ENCODE measurements at regions not wholly inside any gene's neighbourhood (a gene's known extent, or its start where the extent isn't known, plus 50 kb on each side); places are given as distances from the start of the nearest gene placed in this dataset.

DNA sequence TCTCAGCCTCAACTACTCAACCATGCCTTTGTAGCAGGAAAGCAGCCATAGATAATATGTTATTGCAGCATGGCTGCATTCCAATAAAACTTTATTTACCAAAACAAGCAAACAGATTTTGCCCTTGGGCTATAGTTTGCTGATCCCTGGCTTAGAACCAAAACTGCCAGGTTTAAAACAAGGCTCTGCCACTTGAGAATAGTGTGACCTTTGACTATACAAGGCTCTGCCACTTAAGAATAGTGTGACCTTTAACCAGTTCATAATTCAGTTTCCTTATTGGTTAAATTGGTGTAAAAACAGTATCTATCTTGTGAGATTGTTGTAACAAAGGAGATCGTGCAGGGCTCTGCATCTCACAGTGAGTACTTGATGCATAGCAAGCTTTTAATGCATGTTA lies 217.3 kb upstream of the MTNR1B start:
- TF ChIP-seq POLR2A (IDR thresholded peaks at IDR 0.05): no peak
- TF ChIP-seq, protein P1, sequence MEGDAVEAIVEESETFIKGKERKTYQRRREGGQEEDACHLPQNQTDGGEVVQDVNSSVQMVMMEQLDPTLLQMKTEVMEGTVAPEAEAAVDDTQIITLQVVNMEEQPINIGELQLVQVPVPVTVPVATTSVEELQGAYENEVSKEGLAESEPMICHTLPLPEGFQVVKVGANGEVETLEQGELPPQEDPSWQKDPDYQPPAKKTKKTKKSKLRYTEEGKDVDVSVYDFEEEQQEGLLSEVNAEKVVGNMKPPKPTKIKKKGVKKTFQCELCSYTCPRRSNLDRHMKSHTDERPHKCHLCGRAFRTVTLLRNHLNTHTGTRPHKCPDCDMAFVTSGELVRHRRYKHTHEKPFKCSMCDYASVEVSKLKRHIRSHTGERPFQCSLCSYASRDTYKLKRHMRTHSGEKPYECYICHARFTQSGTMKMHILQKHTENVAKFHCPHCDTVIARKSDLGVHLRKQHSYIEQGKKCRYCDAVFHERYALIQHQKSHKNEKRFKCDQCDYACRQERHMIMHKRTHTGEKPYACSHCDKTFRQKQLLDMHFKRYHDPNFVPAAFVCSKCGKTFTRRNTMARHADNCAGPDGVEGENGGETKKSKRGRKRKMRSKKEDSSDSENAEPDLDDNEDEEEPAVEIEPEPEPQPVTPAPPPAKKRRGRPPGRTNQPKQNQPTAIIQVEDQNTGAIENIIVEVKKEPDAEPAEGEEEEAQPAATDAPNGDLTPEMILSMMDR (IDR thresholded peaks at IDR 0.05): no peak
- no peaks in the 10 kb centered on the region for H3K36me3 ChIP-seq
- H3K27ac ChIP-seq: no peak overlapping the region
- no peak overlapping the region for H3K4me3 ChIP-seq
- H3K27me3 ChIP-seq: no peaks in the 10 kb centered on the region
- no peaks in the 10 kb centered on the region for H3K4me1 ChIP-seq
- no peak for DNase-seq
- H3K9me3 ChIP-seq: no peaks in the 10 kb centered on the region

DNA sequence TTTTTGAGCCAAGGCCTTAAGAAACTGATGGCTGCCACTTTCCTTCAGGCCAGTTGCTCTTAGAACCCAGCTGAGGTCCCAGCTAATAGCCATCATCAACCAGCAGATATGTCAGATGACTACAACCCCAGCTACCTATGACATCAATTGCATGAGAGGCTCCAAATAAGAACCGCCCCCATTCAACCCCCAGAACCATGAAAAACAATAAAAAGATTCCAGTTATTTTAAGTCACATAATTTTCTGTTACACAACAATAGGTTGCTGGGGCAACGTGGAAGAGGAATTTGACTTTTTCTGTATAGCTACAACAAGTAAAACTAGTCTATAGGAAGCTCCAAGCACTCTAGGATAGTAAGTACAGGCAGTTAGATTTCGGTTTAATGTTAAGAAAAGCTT lies 216.3 kb upstream of the MTNR1B start:
- Histone ChIP-seq H3K9me3 (no peaks in the 10 kb centered on the region), H3K27me3 (no peaks in the 10 kb centered on the region), H3K36me3 (no peaks in the 10 kb centered on the region), H3K4me1 (no peaks in the 10 kb centered on the region), H3K4me3 (no peak overlapping the region), H3K27ac (no peak overlapping the region)
- TF ChIP-seq POLR2A (IDR thresholded peaks at IDR 0.05): no peak
- TF ChIP-seq, protein P1 (IDR thresholded peaks at IDR 0.05): no peak
- DNase-seq: no peak

DNA sequence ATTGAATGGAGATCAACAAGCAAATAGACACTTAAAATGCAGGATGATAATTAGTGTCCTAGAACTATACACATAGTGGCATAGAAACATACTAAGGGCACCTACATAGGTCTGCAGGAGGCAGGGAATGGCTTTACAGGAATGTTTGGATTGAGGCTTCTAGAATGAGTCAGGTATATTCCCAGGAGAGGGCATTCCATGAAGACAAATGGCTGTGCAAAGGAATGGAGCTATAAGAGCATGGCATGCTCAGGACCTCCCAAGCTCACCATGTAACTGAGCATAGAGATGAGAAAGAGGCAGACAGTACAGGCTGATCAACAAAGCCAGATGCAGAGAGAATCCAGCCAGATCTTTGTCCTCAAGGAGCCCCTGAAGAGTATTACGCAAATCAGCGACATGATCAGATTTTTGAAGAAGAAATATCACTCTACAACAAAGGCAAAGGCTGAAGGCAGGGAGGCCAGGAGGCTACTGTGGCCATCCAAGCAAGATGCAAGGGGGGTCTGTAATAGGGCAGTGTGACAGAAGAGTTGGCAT lies 211.1 kb upstream of the MTNR1B start:
- Histone ChIP-seq H3K9me3 (no peaks in the 10 kb centered on the region), H3K36me3 (no peaks in the 10 kb centered on the region), H3K4me1 (no peaks in the 10 kb centered on the region), H3K27me3 (no peaks in the 10 kb centered on the region), H3K4me3 (no peak overlapping the region), H3K27ac (no peak overlapping the region)
- no peak for DNase-seq
- TF ChIP-seq, protein P1 (IDR thresholded peaks at IDR 0.05): no peak
- TF ChIP-seq POLR2A (IDR thresholded peaks at IDR 0.05): no peak

DNA sequence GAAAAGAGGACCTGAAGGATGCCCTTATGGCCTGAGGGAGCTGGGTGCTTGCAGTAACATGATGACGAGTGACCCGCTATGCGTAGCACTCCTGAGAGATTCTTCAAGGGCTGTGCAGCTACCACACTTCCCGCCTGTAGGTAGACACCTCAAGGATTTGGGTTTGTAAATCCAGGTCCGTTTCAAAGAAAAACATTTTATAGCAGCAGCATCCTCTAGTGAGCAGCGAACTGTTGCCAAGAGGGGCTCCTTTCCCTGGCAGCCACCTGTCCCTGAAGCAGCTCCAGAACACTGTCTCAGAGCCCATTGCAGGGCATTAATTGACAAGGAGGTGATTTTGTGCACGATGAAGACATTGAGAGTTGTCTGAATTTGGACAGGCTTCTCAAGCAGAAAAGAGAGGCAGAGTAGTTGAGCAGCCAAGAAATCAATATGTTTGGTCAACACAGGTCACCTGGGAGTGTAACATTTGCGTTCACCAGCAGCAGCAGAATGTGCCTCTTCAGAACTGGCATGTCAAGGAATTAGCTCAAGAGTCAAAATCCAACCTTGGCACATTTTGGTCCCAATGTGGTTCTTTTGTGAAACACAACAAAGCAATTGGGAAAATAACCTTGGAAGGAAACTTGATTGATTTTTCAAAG lies 209.8 kb upstream of the MTNR1B start:
- no peaks in the 10 kb centered on the region for H3K27me3 ChIP-seq
- H3K36me3 ChIP-seq: no peaks in the 10 kb centered on the region
- no peak for TF ChIP-seq POLR2A (IDR thresholded peaks at IDR 0.05)
- TF ChIP-seq, protein P1 (IDR thresholded peaks at IDR 0.05): no peak
- H3K9me3 ChIP-seq: no peaks in the 10 kb centered on the region
- no peak overlapping the region for H3K27ac ChIP-seq
- H3K4me3 ChIP-seq: no peak overlapping the region
- DNase-seq: no peak
- no peaks in the 10 kb centered on the region for H3K4me1 ChIP-seq

DNA sequence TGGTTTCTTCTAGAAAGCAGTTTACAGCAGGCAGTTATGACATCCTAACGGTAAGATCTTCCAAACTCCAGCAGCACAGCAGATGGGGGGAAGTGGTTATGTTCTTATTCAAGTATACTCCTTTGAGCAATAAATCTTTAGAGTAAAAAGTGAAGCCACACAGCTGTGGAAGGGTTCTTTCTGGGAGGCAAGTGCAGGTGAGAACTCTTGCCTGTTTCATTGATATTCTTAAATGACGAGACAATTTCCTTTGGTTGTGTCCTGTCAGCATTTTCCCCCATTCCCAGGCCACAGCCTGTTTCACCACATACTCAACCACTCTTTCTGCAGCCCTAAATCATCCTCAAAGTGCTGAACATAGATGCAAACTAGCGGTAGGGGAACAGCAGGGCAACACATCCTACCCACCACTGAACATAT lies 207.3 kb upstream of the MTNR1B start:
- DNase-seq: no peak
- no peak overlapping the region for H3K27ac ChIP-seq
- H3K36me3 ChIP-seq: no peaks in the 10 kb centered on the region
- H3K4me1 ChIP-seq: no peaks in the 10 kb centered on the region
- no peaks in the 10 kb centered on the region for H3K9me3 ChIP-seq
- TF ChIP-seq, protein P1 (IDR thresholded peaks at IDR 0.05): no peak
- no peak for TF ChIP-seq POLR2A (IDR thresholded peaks at IDR 0.05)
- no peak overlapping the region for H3K4me3 ChIP-seq
- no peaks in the 10 kb centered on the region for H3K27me3 ChIP-seq

Data from Peyer's patch (tissue), 4 donors.